ENCODE measurements at regions not wholly inside any gene's neighbourhood (a gene's known extent, or its start where the extent isn't known, plus 50 kb on each side); places are given as distances from the start of the nearest gene placed in this dataset.

GRCh38 chr14:106809615-106810014, 1283.2 kb downstream of the TMEM121 start:
- TF ChIP-seq TAF1 (IDR thresholded peaks at IDR 0.05; ENCODE audit: low read depth) (no peak), NFIC (IDR thresholded peaks at IDR 0.05) (no peak), REST (IDR thresholded peaks at IDR 0.05; ENCODE audit: low read depth) (no peak), EP300 (IDR thresholded peaks at IDR 0.05; ENCODE audit: borderline replicate concordance) (no peak), USF1 (IDR thresholded peaks at IDR 0.05) (no peak)
